Chondrocyte (in vitro differentiated cells): ENCODE measurements at regions not wholly inside any gene's neighbourhood (a gene's known extent, or its start where the extent isn't known, plus 50 kb on each side); places are given as distances from the start of the nearest gene placed in this dataset.

Source experiments
- DNase-seq: peaks from one replicate; pipeline ENCODE4 v3.0.0; 2021; ENCODE audit warnings: mixed read lengths, low spot score
- H3K27ac Mint-ChIP-seq: one replicate; pipeline ENCODE4 v1.8.0; 2021; ENCODE audit warnings: mild to moderate bottlenecking, moderate library complexity, mixed read lengths; ENCODE audit not compliant: unreplicated experiment
- H3K27me3 Mint-ChIP-seq: 2 replicates; pipeline ENCODE4 v1.8.0; 2021; ENCODE audit warnings: low read depth, mixed read lengths
- H3K36me3 Mint-ChIP-seq: 2 replicates; pipeline ENCODE4 v1.8.0; 2021; ENCODE audit warnings: low read depth, mixed read lengths
- H3K4me1 Mint-ChIP-seq: 2 replicates; pipeline ENCODE4 v1.8.0; 2021; ENCODE audit warnings: low read depth, mild to moderate bottlenecking, mixed read lengths
- H3K4me3 Mint-ChIP-seq: one replicate; pipeline ENCODE4 v1.8.0; 2021; ENCODE audit warnings: mild to moderate bottlenecking, moderate library complexity, mixed read lengths; ENCODE audit not compliant: unreplicated experiment
- H3K9me3 Mint-ChIP-seq: 2 replicates; pipeline ENCODE4 v1.8.0; 2021; ENCODE audit warnings: low read depth, mixed read lengths
- TF ChIP-seq, protein P1 (sequence below): fragments of 200-600 bp; sonication (generic); IDR thresholded peaks from 2 replicates; pipeline ENCODE4 v1.5.0; 2021; ENCODE audit warnings: antibody characterized with exemption, mild to moderate bottlenecking, moderate library complexity

DNA sequence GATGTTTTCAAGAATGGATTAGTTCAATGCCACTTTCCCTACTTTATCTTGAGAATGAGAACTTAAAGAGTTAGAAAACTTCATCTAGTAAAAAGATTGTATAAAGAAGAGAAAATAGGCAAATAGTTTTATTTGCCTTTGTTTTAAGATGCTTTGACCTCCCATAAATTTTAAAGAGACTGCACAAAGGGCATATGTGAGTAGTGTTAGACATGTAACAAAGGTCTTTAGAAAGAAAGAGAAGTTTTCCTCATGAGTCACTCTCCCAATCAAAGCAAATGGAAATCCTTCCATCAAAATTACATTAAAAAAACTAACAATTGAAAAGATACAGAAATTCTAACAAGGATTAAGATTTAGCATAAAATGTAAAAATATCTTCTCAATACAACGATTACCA lies 381.8 kb upstream of the KIF2A start:
- Mint-ChIP-seq H3K27ac (no peak overlapping the region), H3K36me3 (no peaks in the 10 kb centered on the region), H3K4me1 (peaks cover 16% of the 10 kb centered on the region), H3K9me3 (no peaks in the 10 kb centered on the region), H3K4me3 (no peak overlapping the region), H3K27me3 (no peaks in the 10 kb centered on the region)
- no peak for DNase-seq
- TF ChIP-seq, protein P1, sequence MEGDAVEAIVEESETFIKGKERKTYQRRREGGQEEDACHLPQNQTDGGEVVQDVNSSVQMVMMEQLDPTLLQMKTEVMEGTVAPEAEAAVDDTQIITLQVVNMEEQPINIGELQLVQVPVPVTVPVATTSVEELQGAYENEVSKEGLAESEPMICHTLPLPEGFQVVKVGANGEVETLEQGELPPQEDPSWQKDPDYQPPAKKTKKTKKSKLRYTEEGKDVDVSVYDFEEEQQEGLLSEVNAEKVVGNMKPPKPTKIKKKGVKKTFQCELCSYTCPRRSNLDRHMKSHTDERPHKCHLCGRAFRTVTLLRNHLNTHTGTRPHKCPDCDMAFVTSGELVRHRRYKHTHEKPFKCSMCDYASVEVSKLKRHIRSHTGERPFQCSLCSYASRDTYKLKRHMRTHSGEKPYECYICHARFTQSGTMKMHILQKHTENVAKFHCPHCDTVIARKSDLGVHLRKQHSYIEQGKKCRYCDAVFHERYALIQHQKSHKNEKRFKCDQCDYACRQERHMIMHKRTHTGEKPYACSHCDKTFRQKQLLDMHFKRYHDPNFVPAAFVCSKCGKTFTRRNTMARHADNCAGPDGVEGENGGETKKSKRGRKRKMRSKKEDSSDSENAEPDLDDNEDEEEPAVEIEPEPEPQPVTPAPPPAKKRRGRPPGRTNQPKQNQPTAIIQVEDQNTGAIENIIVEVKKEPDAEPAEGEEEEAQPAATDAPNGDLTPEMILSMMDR, result no peak

DNA sequence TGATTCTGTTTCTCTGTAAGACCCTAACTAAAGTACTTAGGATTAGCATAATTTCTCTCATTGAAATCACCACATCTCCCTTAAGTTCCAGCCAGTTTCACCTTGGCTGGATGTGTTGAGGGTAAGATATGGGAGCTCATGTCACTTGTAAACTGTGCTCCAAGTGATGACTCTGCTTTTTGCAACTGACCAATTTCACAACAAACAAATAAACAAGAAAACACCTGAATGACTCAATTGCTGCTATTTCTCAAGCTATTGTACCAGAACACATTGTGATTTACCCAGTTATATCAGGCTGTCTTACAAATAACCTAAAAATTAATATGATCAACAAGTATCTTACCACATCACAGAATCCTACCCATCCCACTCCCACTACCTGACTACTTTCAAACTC lies 379.1 kb upstream of the KIF2A start:
- Mint-ChIP-seq H3K4me3 (no peak overlapping the region), H3K27me3 (no peaks in the 10 kb centered on the region), H3K9me3 (no peaks in the 10 kb centered on the region), H3K4me1 (peaks cover 4% of the 10 kb centered on the region), H3K27ac (no peak overlapping the region), H3K36me3 (no peaks in the 10 kb centered on the region)
- no peak for DNase-seq
- TF ChIP-seq, protein P1, result no peak

DNA sequence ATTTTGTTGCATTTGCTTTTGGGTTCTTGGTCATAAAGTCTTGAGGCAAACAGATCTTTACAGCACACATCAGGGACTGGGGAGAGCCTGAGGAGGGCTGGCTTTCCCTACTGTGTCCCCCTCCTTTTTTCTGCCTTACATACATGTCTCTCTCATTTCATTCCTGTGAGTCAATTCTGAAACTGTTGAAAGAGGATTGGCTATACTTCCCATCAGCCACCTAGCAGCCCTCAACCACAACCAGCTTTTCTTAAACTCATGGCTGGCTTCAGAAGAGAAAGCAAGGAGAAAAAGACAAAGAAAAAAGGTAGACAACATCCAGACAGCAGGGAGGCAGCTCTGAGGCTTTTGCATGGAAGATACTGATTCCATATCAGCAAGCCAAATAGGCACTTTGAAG lies 374.8 kb upstream of the KIF2A start:
- Mint-ChIP-seq H3K27ac (no peak overlapping the region), H3K4me1 (peaks cover 8% of the 10 kb centered on the region), H3K4me3 (no peak overlapping the region), H3K27me3 (no peaks in the 10 kb centered on the region), H3K36me3 (no peaks in the 10 kb centered on the region), H3K9me3 (no peaks in the 10 kb centered on the region)
- no peak for DNase-seq
- TF ChIP-seq, protein P1, result no peak

DNA sequence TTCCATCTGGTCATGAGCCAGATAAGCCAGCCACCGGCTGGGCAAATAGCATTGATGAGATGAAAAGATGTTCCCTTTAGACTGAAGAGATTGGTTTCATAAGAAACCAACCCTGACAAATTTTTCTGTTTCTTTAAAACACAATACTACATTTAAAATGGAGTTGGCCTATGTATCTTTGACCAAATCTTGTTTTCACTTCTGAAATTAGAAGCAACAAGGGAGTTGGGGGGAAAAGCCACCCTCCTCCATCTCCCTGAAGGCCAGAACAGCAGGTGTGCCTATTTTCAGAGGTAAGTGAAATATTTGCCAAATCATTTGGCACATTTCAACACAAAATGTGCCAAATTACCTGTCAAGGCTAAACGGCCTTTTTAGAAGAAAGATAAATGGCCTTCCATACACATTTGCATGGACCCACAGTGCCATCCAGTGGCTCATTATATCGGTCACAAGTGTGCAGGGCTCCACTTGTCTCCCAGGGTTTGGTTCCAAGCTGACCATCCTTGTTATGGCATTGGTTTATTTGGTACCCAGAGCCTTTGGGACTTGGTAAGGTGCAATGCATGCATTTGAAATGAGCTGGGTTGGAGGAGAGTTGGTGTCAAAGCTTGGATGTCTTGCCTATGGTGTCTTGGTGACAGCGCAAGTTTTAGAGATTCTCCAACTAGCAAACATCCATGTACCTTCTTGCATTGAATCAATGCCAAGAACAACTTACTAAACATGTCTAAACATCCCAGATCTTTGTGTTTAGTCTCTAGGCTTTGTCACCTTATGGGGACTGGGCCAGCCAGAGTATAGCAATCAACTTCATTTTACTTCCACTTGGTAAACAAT lies 372.0 kb upstream of the KIF2A start:
- Mint-ChIP-seq H3K27me3 (no peaks in the 10 kb centered on the region), H3K9me3 (no peaks in the 10 kb centered on the region), H3K4me1 (peaks cover 4% of the 10 kb centered on the region), H3K4me3 (no peak overlapping the region), H3K36me3 (no peaks in the 10 kb centered on the region), H3K27ac (no peak overlapping the region)
- DNase-seq, result no peak
- TF ChIP-seq, protein P1, result peak; percentile 96

DNA sequence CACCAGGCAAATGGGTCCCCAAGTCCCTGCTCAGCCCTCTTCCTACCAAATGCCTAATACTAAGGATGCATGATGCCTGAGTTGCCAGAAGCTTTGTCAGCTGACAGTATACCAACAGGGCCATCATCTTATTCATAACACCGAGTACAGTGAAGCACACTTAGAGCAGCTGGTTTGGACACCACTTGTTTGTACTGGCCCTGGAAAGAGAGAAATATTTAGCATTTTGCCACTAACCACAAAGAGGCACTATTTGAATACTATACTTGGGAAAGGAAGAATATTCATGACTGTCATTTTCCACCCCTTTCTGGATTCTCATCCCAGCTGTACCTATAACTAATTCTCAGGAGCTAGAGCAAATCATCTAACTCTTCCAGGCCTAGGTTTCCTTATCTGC lies 364.4 kb upstream of the KIF2A start:
- Mint-ChIP-seq H3K27me3 (peaks cover 5% of the 10 kb centered on the region), H3K4me1 (peaks cover 5% of the 10 kb centered on the region), H3K4me3 (no peak overlapping the region), H3K36me3 (no peaks in the 10 kb centered on the region), H3K9me3 (no peaks in the 10 kb centered on the region), H3K27ac (no peak overlapping the region)
- no peak for DNase-seq
- TF ChIP-seq, protein P1, result peak; percentile 66
